ENCODE measurements at regions not wholly inside any gene's neighbourhood (a gene's known extent, or its start where the extent isn't known, plus 50 kb on each side); places are given as distances from the start of the nearest gene placed in this dataset.

DNA sequence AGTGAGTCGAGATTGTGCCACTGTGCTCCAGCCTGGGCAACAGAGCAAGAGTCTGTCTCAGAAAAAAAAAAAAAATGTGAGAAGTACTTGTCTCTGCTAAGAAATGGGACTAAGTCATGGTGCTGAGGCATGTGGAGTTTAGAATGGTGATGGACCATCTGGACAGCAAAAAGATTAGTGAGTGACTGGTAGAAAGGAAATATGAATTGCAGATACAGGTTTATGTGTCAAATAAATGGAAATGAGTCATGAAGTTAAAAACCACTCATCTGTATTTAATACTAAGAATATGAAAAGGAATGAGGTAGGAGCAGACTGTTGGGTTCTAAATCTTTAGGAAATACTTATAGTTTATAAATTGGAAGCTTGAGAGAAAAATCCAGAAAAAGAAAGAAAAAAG, 625.7 kb upstream of the ANKRD30A start:
- TF ChIP-seq, protein P1, sequence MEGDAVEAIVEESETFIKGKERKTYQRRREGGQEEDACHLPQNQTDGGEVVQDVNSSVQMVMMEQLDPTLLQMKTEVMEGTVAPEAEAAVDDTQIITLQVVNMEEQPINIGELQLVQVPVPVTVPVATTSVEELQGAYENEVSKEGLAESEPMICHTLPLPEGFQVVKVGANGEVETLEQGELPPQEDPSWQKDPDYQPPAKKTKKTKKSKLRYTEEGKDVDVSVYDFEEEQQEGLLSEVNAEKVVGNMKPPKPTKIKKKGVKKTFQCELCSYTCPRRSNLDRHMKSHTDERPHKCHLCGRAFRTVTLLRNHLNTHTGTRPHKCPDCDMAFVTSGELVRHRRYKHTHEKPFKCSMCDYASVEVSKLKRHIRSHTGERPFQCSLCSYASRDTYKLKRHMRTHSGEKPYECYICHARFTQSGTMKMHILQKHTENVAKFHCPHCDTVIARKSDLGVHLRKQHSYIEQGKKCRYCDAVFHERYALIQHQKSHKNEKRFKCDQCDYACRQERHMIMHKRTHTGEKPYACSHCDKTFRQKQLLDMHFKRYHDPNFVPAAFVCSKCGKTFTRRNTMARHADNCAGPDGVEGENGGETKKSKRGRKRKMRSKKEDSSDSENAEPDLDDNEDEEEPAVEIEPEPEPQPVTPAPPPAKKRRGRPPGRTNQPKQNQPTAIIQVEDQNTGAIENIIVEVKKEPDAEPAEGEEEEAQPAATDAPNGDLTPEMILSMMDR (IDR thresholded peaks at IDR 0.05; ENCODE audit: extremely low read depth, low read depth, low read length): no peak
- H3K27ac ChIP-seq (ENCODE audit: low read depth, low read length): no peak overlapping the region
- peaks cover 6% of the 10 kb centered on the region for H3K4me1 ChIP-seq (ENCODE audit: insufficient read depth, low read length)
- no peak for DNase-seq (ENCODE audit: insufficient read length, low spot score, missing footprints)
- no peak overlapping the region for H3K4me3 ChIP-seq (ENCODE audit: insufficient read depth, low read length)
- H4K20me1 ChIP-seq (ENCODE audit: insufficient read depth, low read length): no peaks in the 10 kb centered on the region
- no peak overlapping the region for H3K4me2 ChIP-seq (ENCODE audit: insufficient read depth, low read length)
- no peaks in the 10 kb centered on the region for H3K79me2 ChIP-seq (ENCODE audit: insufficient read depth, low read length)
- H2AFZ ChIP-seq (ENCODE audit: low read length): no peak overlapping the region
- no peaks in the 10 kb centered on the region for H3K27me3 ChIP-seq (ENCODE audit: insufficient read depth, low read length)
- H3K9me3 ChIP-seq (ENCODE audit: low read depth, low read length): no peaks in the 10 kb centered on the region
- H3K36me3 ChIP-seq (ENCODE audit: insufficient read depth, low read length): no peaks in the 10 kb centered on the region

- Histone ChIP-seq H3K4me1 (ENCODE audit: insufficient read depth, low read length) (peaks cover 35% of the 10 kb centered on the region), H3K27me3 (ENCODE audit: insufficient read depth, low read length) (no peaks in the 10 kb centered on the region), H3K9me3 (ENCODE audit: low read depth, low read length) (no peaks in the 10 kb centered on the region), H4K20me1 (ENCODE audit: insufficient read depth, low read length) (no peaks in the 10 kb centered on the region), H3K4me2 (ENCODE audit: insufficient read depth, low read length) (no peak overlapping the region), H3K27ac (ENCODE audit: low read depth, low read length) (no peak overlapping the region), H3K4me3 (ENCODE audit: insufficient read depth, low read length) (no peak overlapping the region), H3K79me2 (ENCODE audit: insufficient read depth, low read length) (no peaks in the 10 kb centered on the region), H2AFZ (ENCODE audit: low read length) (no peak overlapping the region), H3K36me3 (ENCODE audit: insufficient read depth, low read length) (no peaks in the 10 kb centered on the region)
- TF ChIP-seq, protein P1 (IDR thresholded peaks at IDR 0.05; ENCODE audit: extremely low read depth, low read depth, low read length): no peak
- DNase-seq (ENCODE audit: insufficient read length, low spot score, missing footprints): no peak
Observed at GRCh38 chr10:36496758-36497157, 628.6 kb upstream of the ANKRD30A start.

DNA sequence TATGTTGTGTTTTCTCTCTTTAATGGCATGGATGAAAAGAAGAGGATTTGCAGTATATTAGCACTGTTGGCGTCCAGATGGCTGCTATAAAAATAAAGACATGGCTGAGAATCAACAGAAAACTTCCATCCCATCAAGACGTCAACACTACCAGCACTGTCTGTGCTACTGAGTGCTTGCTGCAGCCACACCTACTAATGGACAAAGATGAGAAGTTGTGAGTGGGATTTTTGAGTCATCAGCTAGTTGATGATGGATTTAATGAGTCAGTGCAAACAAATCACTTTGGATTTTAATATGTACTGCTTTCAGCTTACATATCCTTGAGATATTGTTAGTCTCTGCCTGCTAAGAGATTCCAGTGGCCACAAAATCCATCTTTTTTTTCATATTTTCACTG, 631.0 kb upstream of the ANKRD30A start:
- Histone ChIP-seq H3K9me3 (ENCODE audit: low read depth, low read length) (no peaks in the 10 kb centered on the region), H2AFZ (ENCODE audit: low read length) (no peak overlapping the region), H3K79me2 (ENCODE audit: insufficient read depth, low read length) (no peaks in the 10 kb centered on the region), H4K20me1 (ENCODE audit: insufficient read depth, low read length) (no peaks in the 10 kb centered on the region), H3K4me3 (ENCODE audit: insufficient read depth, low read length) (no peak overlapping the region), H3K4me2 (ENCODE audit: insufficient read depth, low read length) (peak overlapping the region; percentile 4), H3K4me1 (ENCODE audit: insufficient read depth, low read length) (peaks cover 55% of the 10 kb centered on the region), H3K36me3 (ENCODE audit: insufficient read depth, low read length) (no peaks in the 10 kb centered on the region), H3K27ac (ENCODE audit: low read depth, low read length) (peak overlapping the region; percentile 92), H3K27me3 (ENCODE audit: insufficient read depth, low read length) (no peaks in the 10 kb centered on the region)
- peak; percentile 72 for DNase-seq (ENCODE audit: insufficient read length, low spot score, missing footprints)
- TF ChIP-seq, protein P1 (IDR thresholded peaks at IDR 0.05; ENCODE audit: extremely low read depth, low read depth, low read length): no peak

DNA sequence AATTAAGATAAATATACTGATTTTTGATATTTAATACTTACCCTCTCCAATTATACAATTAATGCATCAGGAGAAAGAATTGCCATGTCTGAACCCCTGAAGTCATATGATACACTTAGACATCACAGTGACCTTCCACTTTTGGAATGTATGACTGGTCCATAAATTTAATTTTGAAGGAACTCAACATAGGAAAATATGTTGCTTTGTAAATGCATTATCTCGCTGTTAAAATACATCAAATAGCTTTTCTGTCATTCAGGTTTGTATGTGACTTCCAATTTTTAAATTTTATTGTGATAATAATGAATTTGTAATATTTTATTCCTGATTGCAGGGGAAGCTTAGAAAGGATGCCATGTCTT, 631.9 kb upstream of the ANKRD30A start:
- DNase-seq (ENCODE audit: insufficient read length, low spot score, missing footprints): peak; percentile 26
- Histone ChIP-seq H3K9me3 (ENCODE audit: low read depth, low read length) (no peaks in the 10 kb centered on the region), H3K4me1 (ENCODE audit: insufficient read depth, low read length) (peaks cover 61% of the 10 kb centered on the region), H3K27me3 (ENCODE audit: insufficient read depth, low read length) (no peaks in the 10 kb centered on the region), H2AFZ (ENCODE audit: low read length) (no peak overlapping the region), H3K36me3 (ENCODE audit: insufficient read depth, low read length) (no peaks in the 10 kb centered on the region), H3K4me3 (ENCODE audit: insufficient read depth, low read length) (no peak overlapping the region), H3K79me2 (ENCODE audit: insufficient read depth, low read length) (no peaks in the 10 kb centered on the region), H3K27ac (ENCODE audit: low read depth, low read length) (peak overlapping the region; percentile 92), H4K20me1 (ENCODE audit: insufficient read depth, low read length) (no peaks in the 10 kb centered on the region), H3K4me2 (ENCODE audit: insufficient read depth, low read length) (peak overlapping the region; percentile 65)
- TF ChIP-seq, protein P1 (IDR thresholded peaks at IDR 0.05; ENCODE audit: extremely low read depth, low read depth, low read length): no peak

Measured in osteoblast (primary cell).